ENCODE measurements at regions not wholly inside any gene's neighbourhood (a gene's known extent, or its start where the extent isn't known, plus 50 kb on each side); places are given as distances from the start of the nearest gene placed in this dataset.

- no peak for TF ChIP-seq SUZ12 (IDR thresholded peaks at IDR 0.05; ENCODE audit: extremely low read depth, insufficient read depth, insufficient read length)
- no peak for TF ChIP-seq ZNF274 (IDR thresholded peaks at IDR 0.05; ENCODE audit: low read depth, low read length)
- TF ChIP-seq YY1 (IDR thresholded peaks at IDR 0.05; ENCODE audit: insufficient read depth, insufficient read length): no peak
Observed at GRCh38 chr6:92719773-92720172, 699.6 kb downstream of the EPHA7 start.
